Activated B cell treated with CpG ODN at 0.5 μM for 24 hours (primary cell): ENCODE measurements at regions not wholly inside any gene's neighbourhood (a gene's known extent, or its start where the extent isn't known, plus 50 kb on each side); places are given as distances from the start of the nearest gene placed in this dataset.

Experiments
- ATAC-seq: fragments of 200-7000 bp; cut with Tn5 transposase; one replicate; pipeline ENCODE4 v1.10.0; 2021; ENCODE audit warnings: low read depth, mild to moderate bottlenecking, moderate library complexity
- CTCF ChIA-PET: fragments of 350-600 bp; sonication (Branson Sonifier 250); formaldehyde crosslinking; loops from one replicate; lab custom pipeline; 2021; ENCODE audit warnings: antibody characterized with exemption; lab: Charles Lee
- POLR2A ChIA-PET: fragments of 350-600 bp; sonication (Branson Sonifier 250); formaldehyde crosslinking; loops from one replicate; lab custom pipeline; 2021; ENCODE audit warnings: antibody characterized with exemption; lab: Charles Lee
- DNase-seq: peaks from one replicate; pipeline ENCODE4 v3.0.0; 2022
- H3K27ac Mint-ChIP-seq: one replicate; pipeline ENCODE4 v1.8.0; 2020; ENCODE audit warnings: mixed read lengths
- H3K27me3 Mint-ChIP-seq: one replicate; pipeline ENCODE4 v1.8.0; 2021; ENCODE audit warnings: mixed read lengths
- H3K36me3 Mint-ChIP-seq: one replicate; pipeline ENCODE4 v1.8.0; 2021; ENCODE audit warnings: low read depth, mixed read lengths
- H3K4me1 Mint-ChIP-seq: one replicate; pipeline ENCODE4 v1.8.0; 2021; ENCODE audit warnings: mixed read lengths
- H3K4me3 Mint-ChIP-seq: one replicate; pipeline ENCODE4 v1.8.0; 2020; ENCODE audit warnings: mild to moderate bottlenecking, mixed read lengths
- H3K9me3 Mint-ChIP-seq: one replicate; pipeline ENCODE4 v1.8.0; 2020; ENCODE audit warnings: mixed read lengths
- CTCF ChIP-seq: fragments of 200-600 bp; IDR thresholded peaks from one replicate; pipeline ENCODE4 v1.8.0; 2022; ENCODE audit warnings: antibody characterized with exemption, mild to moderate bottlenecking
- intact Hi-C: fragments of 100-400 bp; cut with micrococcal nuclease; formaldehyde crosslinking; loops from one replicate; pipeline ENCODE4 v1.15.1; 2024

DNA sequence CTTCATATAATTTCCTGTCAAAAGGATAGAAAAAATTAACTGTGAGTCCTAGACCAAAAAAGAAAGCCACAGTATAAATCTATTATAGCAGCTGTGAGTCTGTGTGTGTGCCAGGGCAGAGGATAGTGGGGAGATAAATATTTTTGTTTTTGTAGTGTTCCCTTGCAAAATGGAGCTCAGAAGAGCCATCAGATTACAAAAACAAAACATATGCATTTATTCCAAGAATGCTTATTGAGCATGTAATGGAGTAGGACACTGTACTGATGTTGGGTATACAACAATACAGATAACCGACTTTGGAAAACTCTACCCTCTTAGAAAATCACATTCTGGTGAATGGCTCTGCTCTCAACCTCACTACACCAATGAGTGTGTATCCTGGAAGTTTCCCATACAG is 111.0 kb downstream of the DMAC1 start:
- no peak for DNase-seq
- Mint-ChIP-seq H3K4me3 (no peak overlapping the region), H3K27ac (no peak overlapping the region), H3K4me1 (no peaks in the 10 kb centered on the region), H3K9me3 (peaks cover 2% of the 10 kb centered on the region), H3K36me3 (no peaks in the 10 kb centered on the region), H3K27me3 (no peaks in the 10 kb centered on the region)
- CTCF ChIA-PET, result no interaction called here
- POLR2A ChIA-PET, result no interaction called here
- ATAC-seq, result no peak
- intact Hi-C loops, result no loop called here
- no peak for TF ChIP-seq CTCF

DNA sequence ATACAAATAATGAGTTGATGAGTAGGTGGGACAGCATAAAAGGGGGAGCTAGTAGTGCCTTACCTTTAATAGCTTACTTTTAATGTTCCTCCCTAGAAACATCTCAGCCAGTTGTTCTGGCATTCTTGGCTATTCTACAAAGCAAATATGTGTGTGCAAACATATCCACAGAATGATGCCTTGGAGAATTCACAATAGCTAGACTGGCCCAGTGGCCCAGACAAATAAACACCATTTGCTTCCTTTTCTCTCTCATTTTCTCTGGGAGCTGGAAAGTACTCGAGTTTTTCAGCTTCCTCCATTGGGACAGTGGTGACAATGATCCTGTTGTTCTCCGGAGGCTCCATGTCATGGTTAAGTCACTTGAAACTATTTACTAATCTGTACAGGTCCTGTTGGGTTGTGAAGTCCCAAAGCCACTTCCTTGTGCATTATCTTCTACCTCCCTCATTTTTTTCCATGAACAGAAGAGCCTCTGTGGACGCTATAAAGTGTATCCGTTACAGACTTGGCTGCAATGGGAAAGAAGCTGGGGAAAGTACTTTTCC is 122.9 kb downstream of the DMAC1 start:
- Mint-ChIP-seq H3K36me3 (no peaks in the 10 kb centered on the region), H3K27me3 (no peaks in the 10 kb centered on the region), H3K9me3 (no peaks in the 10 kb centered on the region), H3K4me1 (no peaks in the 10 kb centered on the region), H3K27ac (no peak overlapping the region), H3K4me3 (no peak overlapping the region)
- ATAC-seq (no peak), DNase-seq (no peak)
- ChIA-PET POLR2A (no interaction called here), CTCF (no interaction called here)
- no peak for TF ChIP-seq CTCF
- intact Hi-C loops, result no loop called here

GRCh38 chr9:7671847-7672246 is 127.7 kb downstream of the DMAC1 start:
- Mint-ChIP-seq H3K4me3 (no peak overlapping the region), H3K4me1 (no peaks in the 10 kb centered on the region), H3K27me3 (peaks cover 7% of the 10 kb centered on the region), H3K27ac (no peak overlapping the region), H3K36me3 (no peaks in the 10 kb centered on the region), H3K9me3 (no peaks in the 10 kb centered on the region)
- intact Hi-C loops, result no loop called here
- DNase-seq (no peak), ATAC-seq (no peak)
- TF ChIP-seq CTCF, result no peak
- ChIA-PET POLR2A (no interaction called here), CTCF (no interaction called here)

- Mint-ChIP-seq H3K4me3 (no peak overlapping the region), H3K4me1 (no peaks in the 10 kb centered on the region), H3K27ac (no peak overlapping the region), H3K36me3 (no peaks in the 10 kb centered on the region), H3K27me3 (peaks cover 7% of the 10 kb centered on the region), H3K9me3 (no peaks in the 10 kb centered on the region)
- intact Hi-C loops, result no loop called here
- ChIA-PET POLR2A (no interaction called here), CTCF (no interaction called here)
- DNase-seq (no peak), ATAC-seq (no peak)
- no peak for TF ChIP-seq CTCF
These were observed 131.0 kb downstream of the DMAC1 start for GRCh38 chr9:7668541-7668940.

GRCh38 chr9:7665874-7666273 is 133.7 kb downstream of the DMAC1 start:
- intact Hi-C loops, result no loop called here
- Mint-ChIP-seq H3K36me3 (no peaks in the 10 kb centered on the region), H3K27me3 (peaks cover 7% of the 10 kb centered on the region), H3K4me3 (no peak overlapping the region), H3K9me3 (no peaks in the 10 kb centered on the region), H3K4me1 (no peaks in the 10 kb centered on the region), H3K27ac (no peak overlapping the region)
- no peak for TF ChIP-seq CTCF
- ATAC-seq (no peak), DNase-seq (no peak)
- CTCF ChIA-PET, result no interaction called here
- POLR2A ChIA-PET, result no interaction called here
